IgD-negative memory B cell (primary cell): ENCODE measurements at regions not wholly inside any gene's neighbourhood (a gene's known extent, or its start where the extent isn't known, plus 50 kb on each side); places are given as distances from the start of the nearest gene placed in this dataset.

Experiments
- H3K27ac Mint-ChIP-seq, 3 donors: one replicate each; pipeline ENCODE4 v1.8.0; 2020 to 2022; ENCODE audit warnings: mild to moderate bottlenecking in 3 of 3, mixed read lengths in 3 of 3, moderate library complexity in 1 of 3
- H3K27me3 Mint-ChIP-seq: one replicate; pipeline ENCODE4 v1.8.0; 2021; ENCODE audit warnings: mixed read lengths
- H3K36me3 Mint-ChIP-seq: one replicate; pipeline ENCODE4 v1.8.0; 2020; ENCODE audit warnings: mild to moderate bottlenecking, mixed read lengths
- H3K4me1 Mint-ChIP-seq, 3 donors: one replicate each; pipeline ENCODE4 v1.8.0; 2020 to 2022; ENCODE audit warnings: mixed read lengths in 3 of 3, mild to moderate bottlenecking in 1 of 3
- H3K4me3 Mint-ChIP-seq, 4 donors: one replicate each; pipeline ENCODE4 v1.8.0; 2020 to 2022; ENCODE audit warnings: mild to moderate bottlenecking in 4 of 4, mixed read lengths in 4 of 4, moderate library complexity in 3 of 4
- H3K9me3 Mint-ChIP-seq, 3 donors: one replicate each; pipeline ENCODE4 v1.8.0; 2020 to 2021; ENCODE audit warnings: mixed read lengths in 3 of 3, mild to moderate bottlenecking in 1 of 3

DNA sequence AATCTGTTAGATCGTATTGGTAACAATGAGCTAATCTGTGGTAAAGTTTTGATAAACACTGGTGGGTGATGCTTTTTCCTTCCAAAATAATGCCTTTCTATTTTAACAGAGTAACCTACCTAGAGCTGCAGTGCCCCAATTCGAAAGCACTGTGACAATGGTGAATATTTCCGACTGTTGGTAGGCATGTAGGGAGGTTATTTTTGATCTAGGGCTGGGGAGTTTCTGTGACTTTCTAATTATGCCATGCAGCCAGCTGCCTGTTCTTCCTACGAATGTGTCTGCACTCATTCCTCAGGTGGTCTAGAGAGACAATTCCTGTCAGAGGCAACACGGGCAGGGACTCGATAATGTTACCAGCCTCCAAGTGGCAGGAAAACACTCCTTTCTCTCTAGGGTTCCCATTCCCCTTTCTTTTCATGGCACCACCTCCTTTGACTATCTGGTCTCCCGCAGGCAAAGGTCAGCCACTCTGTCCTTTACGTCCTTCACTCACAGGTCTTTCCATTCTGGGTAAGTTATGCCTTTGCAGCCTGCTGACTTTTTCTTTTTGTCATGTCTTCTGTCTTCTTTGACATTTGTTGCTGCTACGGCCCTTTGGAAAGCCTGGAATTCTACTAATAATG lies 167.2 kb upstream of the MGAT5 start:
- no peak overlapping the region for H3K27ac Mint-ChIP-seq
- no peaks in the 10 kb centered on the region for H3K9me3 Mint-ChIP-seq
- H3K27me3 Mint-ChIP-seq = peaks cover 3% of the 10 kb centered on the region
- H3K4me3 Mint-ChIP-seq = no peak overlapping the region
- H3K4me1 Mint-ChIP-seq = peaks cover 0 to 4% (median 0%) of the 10 kb centered on the region in 3 donors
- H3K36me3 Mint-ChIP-seq = peaks cover 8% of the 10 kb centered on the region

DNA sequence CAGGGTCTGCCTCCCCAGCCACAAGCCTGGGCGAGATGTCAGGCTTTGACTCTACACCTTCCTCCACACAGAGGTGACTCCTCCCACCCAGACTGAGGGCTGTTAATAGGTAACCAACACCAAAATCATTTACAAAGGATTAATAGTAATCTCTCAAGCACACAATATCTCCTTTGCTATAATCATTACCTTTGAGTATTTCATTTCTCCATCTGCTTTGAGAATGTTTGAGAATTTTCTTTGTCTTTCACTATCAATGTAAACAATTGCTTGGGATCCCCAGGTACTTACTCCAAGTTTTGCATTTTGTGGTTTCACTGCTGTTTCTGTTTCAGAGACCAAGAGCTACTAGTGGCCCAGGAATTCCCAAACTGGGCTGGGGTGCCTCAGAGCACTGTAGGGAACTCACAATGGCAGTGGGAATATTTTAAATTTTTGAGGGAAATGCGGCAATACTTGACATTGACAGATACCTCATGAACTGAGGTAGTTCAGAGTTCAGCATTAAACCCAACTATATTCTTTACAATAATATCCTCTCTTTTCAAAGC lies 166.4 kb upstream of the MGAT5 start:
- no peak overlapping the region for H3K27ac Mint-ChIP-seq
- peaks cover 3% of the 10 kb centered on the region for H3K27me3 Mint-ChIP-seq
- H3K9me3 Mint-ChIP-seq = no peaks in the 10 kb centered on the region
- H3K4me3 Mint-ChIP-seq = no peak overlapping the region
- peaks cover 8% of the 10 kb centered on the region for H3K36me3 Mint-ChIP-seq
- peaks cover 0 to 4% (median 0%) of the 10 kb centered on the region in 3 donors for H3K4me1 Mint-ChIP-seq

DNA sequence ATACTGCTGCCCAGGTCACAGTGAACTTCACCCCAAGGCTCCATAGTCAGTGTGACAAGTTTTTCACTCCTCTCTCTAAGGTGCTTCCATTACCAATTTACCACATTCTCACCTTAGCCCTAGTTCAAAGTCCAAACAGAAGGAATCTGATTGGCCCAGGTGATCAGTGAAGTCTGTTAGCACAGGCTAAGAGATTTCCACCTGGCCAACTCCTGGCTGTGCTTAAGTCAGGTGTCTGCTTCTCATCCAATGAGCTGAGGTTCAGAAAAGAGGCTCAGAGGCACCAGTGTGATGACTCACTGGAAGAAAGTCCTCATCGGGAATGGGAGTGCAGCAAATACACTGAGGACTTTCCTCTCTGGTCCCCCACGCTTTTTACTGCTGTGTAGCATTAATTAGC lies 164.4 kb upstream of the MGAT5 start:
- H3K27ac Mint-ChIP-seq = no peak overlapping the region
- peaks cover 0 to 4% (median 0%) of the 10 kb centered on the region in 3 donors for H3K4me1 Mint-ChIP-seq
- H3K36me3 Mint-ChIP-seq = peaks cover 8% of the 10 kb centered on the region
- peaks cover 0 to 2% (median 0%) of the 10 kb centered on the region in 3 donors for H3K9me3 Mint-ChIP-seq
- H3K4me3 Mint-ChIP-seq = no peak overlapping the region
- H3K27me3 Mint-ChIP-seq = peaks cover 3% of the 10 kb centered on the region

DNA sequence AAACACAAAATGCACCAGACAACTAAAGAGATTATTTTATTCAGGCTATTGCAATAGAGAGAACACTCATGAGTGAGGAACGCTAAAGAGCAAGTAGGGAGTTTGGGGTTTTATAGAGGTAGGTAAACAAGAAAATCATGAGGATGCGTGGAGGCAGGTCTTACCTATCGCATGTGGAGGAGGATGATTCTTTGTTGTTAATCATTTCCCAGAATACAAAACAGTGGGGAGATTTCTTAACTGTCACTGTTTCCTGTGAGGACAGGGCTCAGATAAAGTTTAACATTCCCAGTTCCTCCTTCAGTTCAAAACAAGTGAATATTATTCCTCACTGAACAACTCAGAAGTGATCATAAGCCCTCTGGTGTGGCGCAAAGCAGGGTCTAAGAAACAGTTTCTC lies 156.1 kb upstream of the MGAT5 start:
- Mint-ChIP-seq H3K9me3 (peaks cover 2 to 7% (median 5%) of the 10 kb centered on the region in 3 donors), H3K4me1 (peaks cover 0 to 9% (median 5%) of the 10 kb centered on the region in 3 donors), H3K27ac (no peak overlapping the region), H3K27me3 (peaks cover 4% of the 10 kb centered on the region), H3K36me3 (peaks cover 4% of the 10 kb centered on the region), H3K4me3 (no peak overlapping the region)

DNA sequence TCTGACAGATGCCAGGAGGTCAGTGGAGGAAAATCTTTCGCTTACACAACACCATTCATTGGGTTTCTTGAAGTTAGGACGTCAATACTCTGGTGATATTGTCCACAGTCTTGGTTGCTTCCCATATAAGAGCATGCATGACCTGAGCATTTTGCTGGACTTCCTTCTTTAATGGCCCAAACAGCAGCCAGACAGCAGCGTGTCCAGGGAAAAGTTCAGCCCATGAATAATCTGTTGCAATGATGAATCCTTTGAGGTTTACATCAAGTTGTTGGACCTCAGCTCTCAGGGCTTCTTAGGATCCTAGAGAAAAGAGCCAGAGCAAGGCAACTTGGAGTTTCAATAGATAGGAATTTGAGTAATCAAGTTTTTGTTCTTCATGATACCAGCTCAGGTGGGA lies 155.6 kb upstream of the MGAT5 start:
- H3K9me3 Mint-ChIP-seq = peaks cover 2 to 7% (median 5%) of the 10 kb centered on the region in 3 donors
- H3K27ac Mint-ChIP-seq = no peak overlapping the region
- H3K27me3 Mint-ChIP-seq = peaks cover 4% of the 10 kb centered on the region
- H3K36me3 Mint-ChIP-seq = peaks cover 4% of the 10 kb centered on the region
- peaks cover 0 to 10% (median 5%) of the 10 kb centered on the region in 3 donors for H3K4me1 Mint-ChIP-seq
- H3K4me3 Mint-ChIP-seq = no peak overlapping the region

DNA sequence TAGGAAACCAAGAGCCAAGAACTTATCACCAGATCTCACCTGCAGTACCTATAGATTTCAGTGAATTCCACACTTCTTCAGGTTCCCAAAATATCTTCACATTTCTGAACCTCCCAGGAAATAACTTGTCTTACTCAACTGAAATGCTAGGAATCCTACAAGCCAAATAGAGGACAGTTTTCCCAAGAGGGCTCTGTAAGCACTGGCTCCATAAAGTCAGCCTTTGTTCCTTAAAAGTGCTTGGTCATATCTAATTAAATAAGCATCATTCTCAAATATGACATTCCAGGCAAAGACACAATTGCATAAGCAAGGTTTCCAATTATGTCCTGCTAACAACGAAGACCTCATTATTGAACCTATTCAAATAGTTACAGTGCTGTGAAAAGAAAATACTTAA lies 154.6 kb upstream of the MGAT5 start:
- Mint-ChIP-seq H3K36me3 (peaks cover 4% of the 10 kb centered on the region), H3K27ac (no peak overlapping the region), H3K27me3 (peaks cover 4% of the 10 kb centered on the region), H3K9me3 (peaks cover 2 to 6% (median 5%) of the 10 kb centered on the region in 3 donors), H3K4me1 (peaks cover 0 to 10% (median 5%) of the 10 kb centered on the region in 3 donors), H3K4me3 (no peak overlapping the region)

DNA sequence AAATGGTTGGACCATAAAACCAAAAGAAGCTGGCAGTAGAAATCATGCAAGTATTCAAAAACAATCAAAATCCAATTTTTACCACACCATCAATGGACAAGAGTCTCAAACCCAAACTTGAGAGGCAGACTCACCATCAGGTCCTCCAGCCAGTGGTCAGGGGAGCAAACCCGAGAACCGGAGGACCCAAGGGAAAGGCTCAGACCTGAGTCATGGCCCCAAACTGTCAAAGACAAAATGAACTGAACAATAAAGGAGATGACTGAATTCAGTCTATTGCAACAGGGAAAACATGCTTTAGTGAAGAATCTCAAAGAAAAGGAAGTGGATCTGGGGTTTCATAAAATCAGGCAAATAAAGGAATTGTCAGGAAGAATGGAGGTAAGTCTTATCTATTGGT lies 150.7 kb upstream of the MGAT5 start:
- Mint-ChIP-seq H3K36me3 (peaks cover 6% of the 10 kb centered on the region), H3K27ac (no peak overlapping the region), H3K27me3 (peaks cover 2% of the 10 kb centered on the region), H3K4me3 (no peak overlapping the region), H3K9me3 (peaks cover 0 to 7% (median 2%) of the 10 kb centered on the region in 3 donors), H3K4me1 (peaks cover 0 to 5% (median 4%) of the 10 kb centered on the region in 3 donors)

DNA sequence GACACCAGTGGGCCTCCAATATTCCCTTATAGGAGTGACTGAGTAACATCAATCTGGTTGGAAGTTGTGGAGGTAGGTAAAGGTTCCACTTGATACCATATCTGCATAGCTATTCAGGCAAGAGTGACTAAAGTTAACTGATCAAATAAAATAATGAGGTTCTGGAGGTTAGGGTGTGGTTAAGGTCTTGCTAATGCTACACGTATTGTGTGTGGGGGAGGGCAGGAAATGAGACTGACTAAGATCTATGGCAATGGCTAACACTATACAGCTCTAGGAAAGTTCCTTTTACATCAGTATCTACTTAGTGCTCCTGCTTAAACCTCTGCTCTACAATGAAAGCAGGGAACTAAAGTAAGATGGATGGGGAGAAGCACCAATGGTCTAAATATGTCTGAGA lies 149.1 kb upstream of the MGAT5 start:
- peaks cover 3% of the 10 kb centered on the region for H3K36me3 Mint-ChIP-seq
- H3K9me3 Mint-ChIP-seq = peaks cover 0 to 7% (median 0%) of the 10 kb centered on the region in 3 donors
- H3K27me3 Mint-ChIP-seq = peaks cover 2% of the 10 kb centered on the region
- H3K4me3 Mint-ChIP-seq = no peak overlapping the region
- peaks cover 0 to 6% (median 6%) of the 10 kb centered on the region in 3 donors for H3K4me1 Mint-ChIP-seq
- H3K27ac Mint-ChIP-seq = no peak overlapping the region

DNA sequence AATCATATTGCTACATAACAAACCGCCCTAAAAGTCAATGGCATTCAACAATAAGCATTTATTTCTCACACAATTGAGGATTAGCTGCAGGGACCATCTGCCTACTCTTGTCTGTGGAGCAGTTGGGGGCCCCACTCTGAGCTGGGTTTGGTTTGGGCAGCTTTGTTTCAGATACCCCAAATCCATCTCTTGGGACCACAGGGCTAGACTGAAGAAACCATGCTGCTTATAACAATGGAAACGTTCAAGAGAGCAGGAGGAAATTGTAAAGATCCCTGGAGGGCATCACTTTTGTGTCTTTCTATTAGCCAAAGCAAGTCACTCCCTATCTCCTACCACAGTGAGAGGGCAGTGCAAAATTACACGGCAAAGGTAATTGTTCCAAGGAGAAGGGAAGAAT lies 146.5 kb upstream of the MGAT5 start:
- H3K9me3 Mint-ChIP-seq = peaks cover 0 to 7% (median 0%) of the 10 kb centered on the region in 3 donors
- H3K4me3 Mint-ChIP-seq = no peak overlapping the region
- peaks cover 2% of the 10 kb centered on the region for H3K27me3 Mint-ChIP-seq
- peaks cover 0 to 6% (median 4%) of the 10 kb centered on the region in 3 donors for H3K4me1 Mint-ChIP-seq
- peaks cover 3% of the 10 kb centered on the region for H3K36me3 Mint-ChIP-seq
- H3K27ac Mint-ChIP-seq = no peak overlapping the region

DNA sequence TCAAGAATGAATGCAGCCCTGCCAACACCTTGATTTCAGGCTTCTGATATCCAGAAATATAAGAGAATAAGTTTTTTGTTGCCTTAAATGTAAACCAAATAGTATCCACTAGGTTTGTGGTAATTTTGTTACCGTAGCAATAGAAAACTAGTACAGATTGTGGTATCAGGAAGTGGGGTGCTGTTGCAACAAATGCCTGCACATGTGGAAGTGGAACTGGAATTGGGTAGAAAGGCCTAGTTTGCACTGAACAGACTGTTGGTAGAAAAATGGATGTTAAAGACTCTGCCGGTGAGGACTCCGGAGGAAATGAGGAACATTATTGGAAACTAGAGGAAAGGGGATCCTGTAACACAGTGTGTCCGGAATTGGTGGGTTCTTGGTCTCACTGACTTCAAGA lies 145.8 kb upstream of the MGAT5 start:
- peaks cover 2% of the 10 kb centered on the region for H3K27me3 Mint-ChIP-seq
- no peak overlapping the region for H3K4me3 Mint-ChIP-seq
- H3K27ac Mint-ChIP-seq = no peak overlapping the region

DNA sequence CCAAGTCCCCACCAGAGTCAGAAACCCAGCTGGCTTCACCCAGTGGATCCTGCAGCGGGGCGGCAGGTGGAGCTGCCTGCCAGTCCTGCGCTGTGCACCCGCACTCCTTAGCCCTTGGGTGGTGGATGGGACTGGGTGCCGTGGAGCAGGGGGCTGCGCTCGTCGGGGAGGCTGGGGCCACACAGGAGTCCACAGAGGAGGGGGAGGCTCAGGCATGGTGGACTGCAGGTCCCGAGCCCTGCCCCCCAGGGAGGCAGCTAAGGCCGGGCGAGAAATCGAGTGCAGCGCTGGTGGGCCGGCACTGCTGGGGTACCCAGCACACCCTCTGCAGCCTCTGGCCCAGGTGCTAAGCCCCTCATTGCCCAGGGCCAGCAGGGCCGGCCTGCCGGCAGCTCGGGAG lies 144.6 kb upstream of the MGAT5 start:
- H3K27me3 Mint-ChIP-seq = peaks cover 2% of the 10 kb centered on the region

More for the DNA sequence above, 145.8 kb upstream of the MGAT5 start:
- H3K4me1 Mint-ChIP-seq = peaks cover 0 to 6% (median 4%) of the 10 kb centered on the region in 3 donors
- H3K9me3 Mint-ChIP-seq = peaks cover 0 to 7% (median 0%) of the 10 kb centered on the region in 3 donors
- peaks cover 3% of the 10 kb centered on the region for H3K36me3 Mint-ChIP-seq

DNA sequence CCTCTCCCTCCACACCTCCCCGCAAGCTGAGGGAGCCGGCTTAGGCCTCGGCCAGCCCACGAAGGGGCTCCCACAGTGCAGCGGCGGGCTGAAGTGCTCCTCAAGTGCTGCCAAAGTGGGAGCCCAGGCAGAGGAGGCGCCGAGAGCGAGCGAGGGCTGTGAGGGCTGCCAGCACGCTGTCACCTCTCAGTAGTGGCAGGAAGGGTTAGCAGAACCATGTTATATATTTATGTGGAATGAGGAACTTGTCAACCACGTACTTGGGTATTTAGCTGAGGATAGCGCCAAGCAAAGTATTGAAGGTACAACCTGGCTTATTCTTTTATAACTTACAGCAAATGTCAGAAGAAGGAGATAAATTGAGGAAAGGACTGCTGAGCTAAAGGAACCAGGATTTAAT lies 144.1 kb upstream of the MGAT5 start:
- Mint-ChIP-seq H3K36me3 (peaks cover 3% of the 10 kb centered on the region), H3K9me3 (peaks cover 0 to 6% (median 0%) of the 10 kb centered on the region in 3 donors), H3K27ac (no peak overlapping the region), H3K27me3 (peaks cover 2% of the 10 kb centered on the region), H3K4me1 (peaks cover 0 to 5% (median 3%) of the 10 kb centered on the region in 3 donors), H3K4me3 (no peak overlapping the region)

More for the DNA sequence above, 144.6 kb upstream of the MGAT5 start:
- no peak overlapping the region for H3K4me3 Mint-ChIP-seq
- peaks cover 3% of the 10 kb centered on the region for H3K36me3 Mint-ChIP-seq
- H3K9me3 Mint-ChIP-seq = peaks cover 0 to 7% (median 0%) of the 10 kb centered on the region in 3 donors
- peaks cover 0 to 6% (median 3%) of the 10 kb centered on the region in 3 donors for H3K4me1 Mint-ChIP-seq
- no peak overlapping the region for H3K27ac Mint-ChIP-seq

DNA sequence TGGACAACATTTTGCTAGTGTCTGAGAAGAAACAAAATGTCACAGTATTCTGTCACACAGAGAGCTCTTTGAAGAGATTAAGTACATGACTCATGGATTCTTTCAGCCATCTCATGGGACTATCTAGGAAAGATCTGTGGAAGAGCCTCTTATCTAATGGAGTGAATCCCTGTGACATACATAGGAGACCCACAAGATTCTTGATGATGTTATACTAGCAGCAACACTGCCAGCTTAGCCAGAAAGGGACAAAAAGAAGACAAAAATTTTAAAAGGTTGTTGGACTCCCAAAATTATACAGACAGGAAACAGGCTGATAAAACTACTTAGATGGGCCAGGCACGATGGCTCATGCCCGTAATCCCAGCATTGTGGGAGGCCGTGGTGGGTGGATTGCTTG lies 143.3 kb upstream of the MGAT5 start:
- no peaks in the 10 kb centered on the region for H3K36me3 Mint-ChIP-seq
- no peak overlapping the region for H3K4me3 Mint-ChIP-seq
- H3K27ac Mint-ChIP-seq = no peak overlapping the region
- peaks cover 0 to 3% (median 3%) of the 10 kb centered on the region in 3 donors for H3K4me1 Mint-ChIP-seq
- H3K27me3 Mint-ChIP-seq = no peaks in the 10 kb centered on the region
- no peaks in the 10 kb centered on the region for H3K9me3 Mint-ChIP-seq

DNA sequence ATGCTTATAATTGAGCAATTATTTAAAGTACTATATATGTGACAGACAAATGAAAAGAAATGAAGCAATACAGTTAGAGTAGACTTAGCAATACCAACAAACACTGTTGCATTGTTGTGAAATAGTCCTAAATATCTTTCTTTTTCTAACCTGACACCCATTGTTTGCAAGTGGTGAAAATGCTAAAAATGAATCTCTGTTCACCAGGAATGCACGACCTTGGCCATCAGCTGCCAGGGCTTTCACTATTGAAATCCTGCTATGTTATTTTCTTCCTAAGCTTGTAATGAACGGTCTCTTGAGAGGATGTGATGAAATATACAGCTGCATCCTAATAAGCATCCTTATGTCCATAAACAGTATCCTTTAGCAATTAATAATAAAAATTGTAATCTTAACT lies 136.2 kb upstream of the MGAT5 start:
- no peak overlapping the region for H3K27ac Mint-ChIP-seq
- H3K4me1 Mint-ChIP-seq = peaks cover 21 to 26% (median 26%) of the 10 kb centered on the region in 3 donors
- no peaks in the 10 kb centered on the region for H3K9me3 Mint-ChIP-seq
- H3K36me3 Mint-ChIP-seq = peaks cover 1% of the 10 kb centered on the region
- peaks cover 2% of the 10 kb centered on the region for H3K27me3 Mint-ChIP-seq
- H3K4me3 Mint-ChIP-seq = no peak overlapping the region

DNA sequence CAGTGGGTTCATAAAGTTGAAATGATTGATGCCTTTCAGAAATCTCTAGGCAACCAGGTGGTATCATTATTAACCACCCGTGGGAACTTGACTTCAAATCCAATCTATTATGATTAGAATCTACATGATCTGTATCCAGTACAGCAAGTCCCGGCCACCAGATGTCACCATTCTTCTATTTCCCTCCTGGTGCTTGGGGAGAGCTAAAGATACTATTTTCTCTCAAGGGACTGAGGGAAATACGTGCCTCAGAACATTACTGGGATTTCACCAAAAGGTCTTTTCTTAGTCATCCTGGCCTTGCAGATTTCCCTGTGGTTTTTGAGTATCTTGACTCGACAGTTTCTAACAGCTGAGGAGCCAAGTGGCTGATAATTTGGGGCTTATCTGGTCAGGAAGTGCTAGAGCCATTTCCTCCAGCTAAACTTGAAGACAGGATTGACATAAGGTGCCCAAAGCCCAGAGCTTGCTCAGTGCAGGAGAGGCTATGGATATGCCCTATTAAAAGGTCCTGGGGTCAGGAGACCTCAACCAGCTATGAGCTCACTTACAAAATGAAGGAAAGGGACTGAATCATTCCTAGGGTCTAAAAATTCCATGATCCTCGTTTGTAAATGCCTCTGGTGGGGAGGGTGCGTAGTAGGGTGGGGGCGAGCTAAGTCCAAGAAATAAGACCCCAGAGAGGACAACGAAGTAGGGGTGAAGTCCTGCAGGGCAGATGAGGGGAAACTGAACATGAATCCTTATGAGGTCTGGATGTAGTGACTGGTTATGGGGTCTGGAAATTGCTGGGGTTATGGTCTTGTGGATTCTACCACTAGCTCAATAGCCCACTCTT lies 135.4 kb upstream of the MGAT5 start:
- H3K4me3 Mint-ChIP-seq = peak overlapping the region; percentile 93 to 100 (median 98)
- H3K4me1 Mint-ChIP-seq = peaks cover 29 to 34% (median 34%) of the 10 kb centered on the region in 3 donors
- H3K36me3 Mint-ChIP-seq = peaks cover 1% of the 10 kb centered on the region
- peaks cover 2% of the 10 kb centered on the region for H3K27me3 Mint-ChIP-seq
- peak overlapping the region in 1 of 3 donors; percentile 96 for H3K27ac Mint-ChIP-seq
- no peaks in the 10 kb centered on the region for H3K9me3 Mint-ChIP-seq
